B cell (primary cell): ENCODE measurements at regions not wholly inside any gene's neighbourhood (a gene's known extent, or its start where the extent isn't known, plus 50 kb on each side); places are given as distances from the start of the nearest gene placed in this dataset.
A peak's percentile ranks its signal among the peaks of the same experiment; 100 is the strongest.

ENCODE experiments used
- EZH2 ChIP-seq: IDR thresholded peaks from 2 replicates; pipeline ENCODE4 v1.6.1; 2012; ENCODE audit warnings: borderline replicate concordance, low read depth, mild to moderate bottlenecking, moderate library complexity, low read length; ENCODE audit not compliant: insufficient read depth, poor library complexity, severe bottlenecking
- TF ChIP-seq, protein P1 (sequence below): fragments of 200-600 bp; IDR thresholded peaks from one replicate; pipeline ENCODE4 v1.8.0; 2022; ENCODE audit warnings: antibody characterized with exemption, mild to moderate bottlenecking

DNA sequence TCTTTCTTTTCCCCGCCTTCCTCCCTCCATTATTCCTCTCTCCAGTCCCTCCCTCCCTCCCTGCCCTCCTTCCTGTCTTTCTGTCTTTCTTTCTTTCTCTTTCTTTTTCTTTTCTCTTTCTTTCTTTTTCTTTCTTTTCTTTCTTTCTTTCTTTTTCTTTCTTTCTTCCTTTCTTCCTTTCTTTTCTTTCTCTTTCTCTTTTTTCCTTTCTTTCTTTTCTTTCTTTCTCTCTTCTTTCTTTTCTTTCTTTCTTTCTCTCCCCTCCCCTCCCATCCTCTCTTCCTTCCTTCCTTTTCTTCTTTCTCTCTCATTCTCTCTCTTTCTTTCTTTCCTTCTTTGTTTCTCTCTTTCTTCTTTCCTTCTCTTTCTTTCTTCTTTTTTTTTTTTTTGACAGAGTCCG lies 402.2 kb upstream of the PLXNA2 start:
- no peak for TF ChIP-seq EZH2
- TF ChIP-seq, protein P1, sequence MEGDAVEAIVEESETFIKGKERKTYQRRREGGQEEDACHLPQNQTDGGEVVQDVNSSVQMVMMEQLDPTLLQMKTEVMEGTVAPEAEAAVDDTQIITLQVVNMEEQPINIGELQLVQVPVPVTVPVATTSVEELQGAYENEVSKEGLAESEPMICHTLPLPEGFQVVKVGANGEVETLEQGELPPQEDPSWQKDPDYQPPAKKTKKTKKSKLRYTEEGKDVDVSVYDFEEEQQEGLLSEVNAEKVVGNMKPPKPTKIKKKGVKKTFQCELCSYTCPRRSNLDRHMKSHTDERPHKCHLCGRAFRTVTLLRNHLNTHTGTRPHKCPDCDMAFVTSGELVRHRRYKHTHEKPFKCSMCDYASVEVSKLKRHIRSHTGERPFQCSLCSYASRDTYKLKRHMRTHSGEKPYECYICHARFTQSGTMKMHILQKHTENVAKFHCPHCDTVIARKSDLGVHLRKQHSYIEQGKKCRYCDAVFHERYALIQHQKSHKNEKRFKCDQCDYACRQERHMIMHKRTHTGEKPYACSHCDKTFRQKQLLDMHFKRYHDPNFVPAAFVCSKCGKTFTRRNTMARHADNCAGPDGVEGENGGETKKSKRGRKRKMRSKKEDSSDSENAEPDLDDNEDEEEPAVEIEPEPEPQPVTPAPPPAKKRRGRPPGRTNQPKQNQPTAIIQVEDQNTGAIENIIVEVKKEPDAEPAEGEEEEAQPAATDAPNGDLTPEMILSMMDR, result peak; percentile 29
